DND-41 (cell line): ENCODE measurements at regions not wholly inside any gene's neighbourhood (a gene's known extent, or its start where the extent isn't known, plus 50 kb on each side); places are given as distances from the start of the nearest gene placed in this dataset.

ENCODE experiments used
- CTCF ChIP-seq: IDR thresholded peaks from 2 replicates; pipeline ENCODE4 v1.5.1; 2012; ENCODE audit warnings: borderline replicate concordance, low read length, moderate library complexity, mild to moderate bottlenecking; ENCODE audit not compliant: poor library complexity, severe bottlenecking; ENCODE audit errors: extremely low read depth
- EZH2 ChIP-seq: IDR thresholded peaks from 3 replicates; pipeline ENCODE4 v1.6.1; 2012; ENCODE audit warnings: borderline replicate concordance, low read depth, mild to moderate bottlenecking, moderate library complexity, low read length, inconsistent platforms; ENCODE audit not compliant: severe bottlenecking

- TF ChIP-seq CTCF (no peak), EZH2 (no peak)
Observed at GRCh38 chr1:82220754-82221153, 420.0 kb downstream of the ADGRL2 start.
